ENCODE measurements at regions not wholly inside any gene's neighbourhood (a gene's known extent, or its start where the extent isn't known, plus 50 kb on each side); places are given as distances from the start of the nearest gene placed in this dataset.
"Not testable (repeated sequence)": the region's sequence is repeated elsewhere in the genome, so short reads cannot be mapped to it uniquely, and the experiment has no call there.

DNA sequence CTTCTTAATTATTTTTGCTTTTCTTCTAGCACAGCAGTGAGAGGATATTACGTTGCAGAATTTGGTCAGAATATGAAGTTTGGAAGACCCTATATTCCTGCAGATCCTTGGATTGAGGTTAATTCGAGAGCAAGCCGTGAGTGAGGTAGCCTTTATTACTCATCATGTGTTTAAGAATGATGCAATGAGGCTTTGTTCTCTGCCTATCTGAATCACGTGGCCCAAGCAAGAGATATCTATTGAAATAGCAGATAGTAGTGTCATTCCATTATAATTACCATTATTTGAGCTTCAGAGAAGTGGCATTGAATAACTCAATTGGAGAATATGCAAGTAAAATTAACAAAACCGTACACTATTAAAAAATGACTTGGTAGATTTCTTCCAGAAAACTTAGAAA lies 641.1 kb downstream of the TMEM182 start:
- Histone ChIP-seq H3K4me2 (ENCODE audit: control insufficient read depth, extremely low read depth, insufficient read depth, low read depth, low read length) (no peak overlapping the region), H3K79me2 (ENCODE audit: control insufficient read depth, insufficient read depth, low read length) (no peaks in the 10 kb centered on the region), H2AFZ (ENCODE audit: control insufficient read depth, low read length) (no peak overlapping the region), H3K4me1 (ENCODE audit: control insufficient read depth, extremely low read depth, insufficient read depth, low read length) (no peaks in the 10 kb centered on the region), H3K27ac (ENCODE audit: control insufficient read depth, insufficient read depth, low read length) (no peak overlapping the region), H4K20me1 (ENCODE audit: control insufficient read depth, extremely low read depth, insufficient read depth, low read length) (no peaks in the 10 kb centered on the region), H3K36me3 (ENCODE audit: control insufficient read depth in 2 of 2, extremely low read depth in 1 of 2, insufficient read depth in 2 of 2, low read length in 2 of 2) (no peaks in the 10 kb centered on the region), H3K27me3 (ENCODE audit: control insufficient read depth, extremely low read depth, insufficient read depth, low read length) (no peaks in the 10 kb centered on the region), H3K9me3 (ENCODE audit: control insufficient read depth, low read depth, low read length) (no peaks in the 10 kb centered on the region), H3K4me3 (ENCODE audit: control insufficient read depth in 2 of 3, extremely low read depth in 1 of 3, insufficient read depth in 2 of 3, low read depth in 1 of 3, low read length in 3 of 3) (no peak overlapping the region), H3K9ac (ENCODE audit: control insufficient read depth, extremely low read depth, insufficient read depth, low read length) (no peak overlapping the region), H3K9me1 (ENCODE audit: control insufficient read depth, extremely low read depth, insufficient read depth, low read length) (no peaks in the 10 kb centered on the region)
- FAIRE-seq (no peak), DNase-seq (ENCODE audit: low read depth, low spot score) (no peak)
- dilution Hi-C loops (cut with MboI; ENCODE audit: extremely low pct_ligation_motif_present, low sequenced_read_pairs): no loop called here
- TF ChIP-seq, protein P1, sequence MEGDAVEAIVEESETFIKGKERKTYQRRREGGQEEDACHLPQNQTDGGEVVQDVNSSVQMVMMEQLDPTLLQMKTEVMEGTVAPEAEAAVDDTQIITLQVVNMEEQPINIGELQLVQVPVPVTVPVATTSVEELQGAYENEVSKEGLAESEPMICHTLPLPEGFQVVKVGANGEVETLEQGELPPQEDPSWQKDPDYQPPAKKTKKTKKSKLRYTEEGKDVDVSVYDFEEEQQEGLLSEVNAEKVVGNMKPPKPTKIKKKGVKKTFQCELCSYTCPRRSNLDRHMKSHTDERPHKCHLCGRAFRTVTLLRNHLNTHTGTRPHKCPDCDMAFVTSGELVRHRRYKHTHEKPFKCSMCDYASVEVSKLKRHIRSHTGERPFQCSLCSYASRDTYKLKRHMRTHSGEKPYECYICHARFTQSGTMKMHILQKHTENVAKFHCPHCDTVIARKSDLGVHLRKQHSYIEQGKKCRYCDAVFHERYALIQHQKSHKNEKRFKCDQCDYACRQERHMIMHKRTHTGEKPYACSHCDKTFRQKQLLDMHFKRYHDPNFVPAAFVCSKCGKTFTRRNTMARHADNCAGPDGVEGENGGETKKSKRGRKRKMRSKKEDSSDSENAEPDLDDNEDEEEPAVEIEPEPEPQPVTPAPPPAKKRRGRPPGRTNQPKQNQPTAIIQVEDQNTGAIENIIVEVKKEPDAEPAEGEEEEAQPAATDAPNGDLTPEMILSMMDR (optimal IDR thresholded peaks at IDR 0.05 in 1 of 3, IDR thresholded peaks at IDR 0.05 in 1 of 3, conservative IDR thresholded peaks at IDR 0.05 in 1 of 3; ENCODE audit: extremely low read depth in 1 of 3, insufficient read depth in 2 of 3, low read length in 3 of 3): no peak
- no peak for TF ChIP-seq EZH2 (IDR thresholded peaks at IDR 0.05; ENCODE audit: low read length)

DNA sequence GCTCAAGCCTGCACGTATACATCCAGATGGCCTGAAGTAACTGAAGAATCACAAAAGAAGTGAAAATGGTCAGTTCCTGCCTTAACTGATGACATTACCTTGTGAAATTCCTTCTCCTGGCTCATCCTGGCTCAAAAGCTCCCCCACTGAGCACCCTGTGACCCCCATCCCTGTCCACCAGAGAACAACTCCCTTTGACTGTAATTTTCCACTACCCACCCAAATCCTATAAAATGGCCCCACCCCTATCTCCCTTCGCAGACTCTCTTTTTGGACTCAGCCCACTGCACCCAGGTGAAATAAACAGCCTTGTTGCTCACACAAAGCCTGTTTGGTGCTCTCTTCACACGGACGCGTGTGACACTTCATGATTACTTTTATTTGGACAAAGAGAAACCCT lies 641.6 kb downstream of the TMEM182 start:
- not testable (repeated sequence) for H3K4me1 ChIP-seq (ENCODE audit: control insufficient read depth, extremely low read depth, insufficient read depth, low read length); FAIRE-seq; H3K9me3 ChIP-seq (ENCODE audit: control insufficient read depth, low read depth, low read length)

DNA sequence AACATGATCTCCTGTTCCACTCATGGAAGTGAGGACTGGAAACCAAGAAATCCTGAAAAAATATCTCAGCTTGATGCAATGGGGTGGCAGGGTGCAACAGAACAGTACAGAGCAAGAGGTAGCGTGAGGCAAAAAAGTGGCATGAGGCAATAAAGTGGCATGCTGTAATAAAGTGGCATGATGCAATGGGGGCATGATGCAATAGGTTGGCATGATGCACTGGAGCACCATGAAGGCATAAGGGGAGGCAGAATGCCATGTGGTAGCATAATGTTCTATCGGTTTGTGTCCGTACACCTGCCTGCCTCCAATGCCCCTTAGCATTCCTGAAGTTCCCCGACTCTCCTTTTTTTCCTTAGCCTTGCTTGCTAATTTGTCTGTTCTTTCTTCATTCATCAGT lies 648.4 kb downstream of the TMEM182 start:
- H3K9ac ChIP-seq (ENCODE audit: control insufficient read depth, extremely low read depth, insufficient read depth, low read length): no peak overlapping the region
- H3K79me2 ChIP-seq (ENCODE audit: control insufficient read depth, insufficient read depth, low read length): no peaks in the 10 kb centered on the region
- no peak overlapping the region for H3K4me2 ChIP-seq (ENCODE audit: control insufficient read depth, extremely low read depth, insufficient read depth, low read depth, low read length)
- no peaks in the 10 kb centered on the region for H3K9me3 ChIP-seq (ENCODE audit: control insufficient read depth, low read depth, low read length)
- TF ChIP-seq, protein P1 (optimal IDR thresholded peaks at IDR 0.05 in 1 of 3, IDR thresholded peaks at IDR 0.05 in 1 of 3, conservative IDR thresholded peaks at IDR 0.05 in 1 of 3; ENCODE audit: extremely low read depth in 1 of 3, insufficient read depth in 2 of 3, low read length in 3 of 3): no peak
- no peak for TF ChIP-seq EZH2 (IDR thresholded peaks at IDR 0.05; ENCODE audit: low read length)
- no peak for FAIRE-seq
- H3K9me1 ChIP-seq (ENCODE audit: control insufficient read depth, extremely low read depth, insufficient read depth, low read length): no peaks in the 10 kb centered on the region
- dilution Hi-C loops (cut with MboI; ENCODE audit: extremely low pct_ligation_motif_present, low sequenced_read_pairs): no loop called here
- no peaks in the 10 kb centered on the region for H4K20me1 ChIP-seq (ENCODE audit: control insufficient read depth, extremely low read depth, insufficient read depth, low read length)
- no peak overlapping the region for H2AFZ ChIP-seq (ENCODE audit: control insufficient read depth, low read length)
- no peak for DNase-seq (ENCODE audit: low read depth, low spot score)
- no peak overlapping the region for H3K4me3 ChIP-seq (ENCODE audit: control insufficient read depth in 2 of 3, extremely low read depth in 1 of 3, insufficient read depth in 2 of 3, low read depth in 1 of 3, low read length in 3 of 3)
- no peak overlapping the region for H3K27ac ChIP-seq (ENCODE audit: control insufficient read depth, insufficient read depth, low read length)
- H3K27me3 ChIP-seq (ENCODE audit: control insufficient read depth, extremely low read depth, insufficient read depth, low read length): no peaks in the 10 kb centered on the region
- no peaks in the 10 kb centered on the region for H3K4me1 ChIP-seq (ENCODE audit: control insufficient read depth, extremely low read depth, insufficient read depth, low read length)
- H3K36me3 ChIP-seq (ENCODE audit: control insufficient read depth in 2 of 2, extremely low read depth in 1 of 2, insufficient read depth in 2 of 2, low read length in 2 of 2): no peaks in the 10 kb centered on the region

More for the DNA sequence above, 641.6 kb downstream of the TMEM182 start:
- H3K4me3 ChIP-seq (ENCODE audit: control insufficient read depth in 2 of 3, extremely low read depth in 1 of 3, insufficient read depth in 2 of 3, low read depth in 1 of 3, low read length in 3 of 3); H3K27ac ChIP-seq (ENCODE audit: control insufficient read depth, insufficient read depth, low read length); H3K27me3 ChIP-seq (ENCODE audit: control insufficient read depth, extremely low read depth, insufficient read depth, low read length); DNase-seq (ENCODE audit: low read depth, low spot score); dilution Hi-C loops (cut with MboI; ENCODE audit: extremely low pct_ligation_motif_present, low sequenced_read_pairs); H3K4me2 ChIP-seq (ENCODE audit: control insufficient read depth, extremely low read depth, insufficient read depth, low read depth, low read length); H4K20me1 ChIP-seq (ENCODE audit: control insufficient read depth, extremely low read depth, insufficient read depth, low read length); H3K9me1 ChIP-seq (ENCODE audit: control insufficient read depth, extremely low read depth, insufficient read depth, low read length); H3K9ac ChIP-seq (ENCODE audit: control insufficient read depth, extremely low read depth, insufficient read depth, low read length); H2AFZ ChIP-seq (ENCODE audit: control insufficient read depth, low read length); H3K36me3 ChIP-seq (ENCODE audit: control insufficient read depth in 2 of 2, extremely low read depth in 1 of 2, insufficient read depth in 2 of 2, low read length in 2 of 2); H3K79me2 ChIP-seq (ENCODE audit: control insufficient read depth, insufficient read depth, low read length): not testable (repeated sequence)
